Endothelial cell of umbilical vein (primary cell): ENCODE measurements at regions not wholly inside any gene's neighbourhood (a gene's known extent, or its start where the extent isn't known, plus 50 kb on each side); places are given as distances from the start of the nearest gene placed in this dataset.

Experiments used
- BruUV-seq: library from RNA; stranded (reverse); fragments of 400-500 nt; replicated peaks from 2 replicates; lab custom pipeline; 2021; lab: Mats Ljungman, UMichigan
- CTCF ChIA-PET: fragments of 300-600, 350-600 bp; sonication (Branson Sonifier 250); formaldehyde crosslinking; loops from one replicate; lab custom pipeline; 2021; ENCODE audit warnings: antibody characterized with exemption, inconsistent platforms; lab: Charles Lee
- POLR2A ChIA-PET: fragments of 300-600, 350-600 bp; sonication (Branson Sonifier 250); formaldehyde crosslinking; loops from one replicate; lab custom pipeline; 2021; ENCODE audit warnings: antibody characterized with exemption, inconsistent platforms; lab: Charles Lee
- DNase-seq: peaks from one replicate; pipeline ENCODE4 v3.0.0-alpha.2; 2011; ENCODE audit warnings: low read depth, low spot score
- FAIRE-seq: peaks from 2 replicates; lab custom pipeline; 2011; peaks lifted over from hg19 to GRCh38; lab: Jason Lieb, UNC
- H2AFZ ChIP-seq: 2 replicates; pipeline ENCODE4 v1.6.0; 2012; ENCODE audit warnings: low read depth, low read length, control low read depth, inconsistent platforms
- H3K27ac ChIP-seq: 2 replicates; pipeline ENCODE4 v1.5.1; 2011; ENCODE audit warnings: low read depth, mild to moderate bottlenecking, control low read depth, low read length, moderate library complexity; ENCODE audit not compliant: insufficient read depth
- H3K27me3 ChIP-seq, 2 experiments: 2 replicates each; pipeline versions ENCODE4 v1.6.0 to v1.6.1; 2011; ENCODE audit warnings: low read length in 2 of 2, mixed read lengths in 1 of 2; ENCODE audit not compliant: control insufficient read depth in 2 of 2, insufficient read depth in 2 of 2
- H3K36me3 ChIP-seq, 2 experiments: 2 replicates in 1 of 2; 3 replicates in 1 of 2; pipeline ENCODE4 v1.5.1; 2011; ENCODE audit warnings: low read length in 2 of 2, mild to moderate bottlenecking in 1 of 2, moderate library complexity in 1 of 2; ENCODE audit not compliant: control insufficient read depth in 2 of 2, insufficient read depth in 2 of 2; ENCODE audit errors: extremely low read depth in 1 of 2
- H3K4me1 ChIP-seq: 3 replicates; pipeline ENCODE4 v1.5.1; 2011; ENCODE audit warnings: mild to moderate bottlenecking, low read length; ENCODE audit not compliant: control insufficient read depth, insufficient read depth; ENCODE audit errors: extremely low read depth
- H3K4me2 ChIP-seq: 2 replicates; pipeline ENCODE4 v1.6.1; 2011; ENCODE audit warnings: low read length, control low read depth, mixed read lengths; ENCODE audit not compliant: insufficient read depth
- H3K4me3 ChIP-seq, 3 experiments: fragments of 200-600 bp in 1 of 3; sonication (generic), shearing (Covaris generic) in 1 of 3; replicated peaks in 1 of 3; 2 replicates each; pipeline ENCODE4 v1.5.1; 2011 to 2016; ENCODE audit warnings: control low read depth in 3 of 3, low read length in 3 of 3, mild to moderate bottlenecking in 2 of 3, inconsistent platforms in 1 of 3, low read depth in 1 of 3, moderate library complexity in 1 of 3; ENCODE audit not compliant: insufficient read depth in 1 of 3
- H3K79me2 ChIP-seq: 2 replicates; pipeline ENCODE4 v1.6.0; 2012; ENCODE audit warnings: low read length, inconsistent platforms; ENCODE audit not compliant: control insufficient read depth, insufficient read depth
- H3K9ac ChIP-seq: replicated peaks from 2 replicates; pipeline ENCODE3; 2011; ENCODE audit warnings: low read length, control low read depth; ENCODE audit not compliant: insufficient read depth; ENCODE audit errors: extremely low read depth
- H3K9me1 ChIP-seq: replicated peaks from 3 replicates; pipeline ENCODE4 v1.6.0; 2011; ENCODE audit warnings: mild to moderate bottlenecking, low read length; ENCODE audit not compliant: control insufficient read depth, insufficient read depth; ENCODE audit errors: extremely low read depth
- H3K9me3 ChIP-seq: replicated peaks from 2 replicates; pipeline ENCODE4 v1.5.1; 2012; ENCODE audit warnings: low read length, inconsistent platforms; ENCODE audit not compliant: control insufficient read depth, insufficient read depth
- H4K20me1 ChIP-seq: replicated peaks from 2 replicates; pipeline ENCODE3; 2011; ENCODE audit warnings: mild to moderate bottlenecking, low read length; ENCODE audit not compliant: control insufficient read depth, insufficient read depth; ENCODE audit errors: extremely low read depth
- EZH2 ChIP-seq: IDR thresholded peaks from 2 replicates; pipeline ENCODE4 v1.6.1; 2012; ENCODE audit warnings: borderline replicate concordance, low read depth, mild to moderate bottlenecking, moderate library complexity, low read length, inconsistent platforms; ENCODE audit not compliant: severe bottlenecking
- JUN ChIP-seq: IDR thresholded peaks from 2 replicates; pipeline ENCODE4 v1.6.1; 2011; ENCODE audit warnings: borderline replicate concordance, low read depth; ENCODE audit not compliant: insufficient read length, insufficient read depth
- POLR2AphosphoS5 ChIP-seq: IDR thresholded peaks from 2 replicates; pipeline ENCODE4 v1.6.1; 2012; ENCODE audit warnings: low read depth, mild to moderate bottlenecking, control low read depth, low read length, moderate library complexity; ENCODE audit not compliant: insufficient read depth
- dilution Hi-C: fragments of 300-500 bp; cut with MboI; formaldehyde crosslinking; loops from one replicate; pipeline ENCODE4 v1.15.0; 2019; ENCODE audit warnings: low sequenced_read_pairs; ENCODE audit not compliant: extremely low pct_ligation_motif_present
- intact Hi-C: fragments of 100-400 bp; cut with micrococcal nuclease; formaldehyde crosslinking; loops from one replicate; pipeline ENCODE4 v1.10.0; 2022
- TF ChIP-seq, protein P1 (sequence below): IDR thresholded peaks from 2 replicates; pipeline ENCODE4 v1.6.1; 2011; ENCODE audit not compliant: insufficient read depth, insufficient read length

DNA sequence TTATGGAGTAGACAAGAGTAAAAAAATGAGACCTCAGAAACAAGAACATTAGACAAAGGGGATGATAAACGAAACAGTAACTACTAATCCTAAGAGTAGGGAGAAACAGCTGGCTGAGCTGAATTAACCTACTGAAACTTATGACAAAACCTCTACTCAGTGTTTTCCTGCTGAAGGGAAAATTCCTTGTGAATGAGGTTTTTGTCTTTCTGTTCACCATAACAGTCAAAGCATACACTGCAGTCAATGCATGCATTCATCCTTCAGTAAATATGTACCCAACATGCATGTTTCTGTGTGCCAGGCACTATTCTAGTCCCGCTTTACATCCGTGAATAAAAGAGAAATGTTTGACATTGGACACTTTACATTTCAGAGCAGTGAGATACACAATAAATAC lies 805.6 kb upstream of the KLHL29 start:
- Histone ChIP-seq H3K9me3 (peaks cover 4% of the 10 kb centered on the region), H3K79me2 (no peaks in the 10 kb centered on the region), H3K4me3 (no peak overlapping the region), H3K27ac (no peak overlapping the region), H3K9ac (no peak overlapping the region), H2AFZ (no peak overlapping the region), H3K9me1 (no peaks in the 10 kb centered on the region), H3K36me3 (no peaks in the 10 kb centered on the region), H3K27me3 (no peaks in the 10 kb centered on the region), H4K20me1 (no peaks in the 10 kb centered on the region), H3K4me2 (no peak overlapping the region), H3K4me1 (no peaks in the 10 kb centered on the region)
- DNase-seq (no peak), FAIRE-seq (no peak)
- CTCF ChIA-PET: no interaction called here
- dilution Hi-C loops (no loop called here), intact Hi-C loops (no loop called here)
- TF ChIP-seq EZH2 (no peak), POLR2AphosphoS5 (no peak), JUN (no peak)
- TF ChIP-seq, protein P1, sequence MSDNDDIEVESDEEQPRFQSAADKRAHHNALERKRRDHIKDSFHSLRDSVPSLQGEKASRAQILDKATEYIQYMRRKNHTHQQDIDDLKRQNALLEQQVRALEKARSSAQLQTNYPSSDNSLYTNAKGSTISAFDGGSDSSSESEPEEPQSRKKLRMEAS: no peak
- POLR2A ChIA-PET: no interaction called here
- no TSS peak for BruUV-seq

DNA sequence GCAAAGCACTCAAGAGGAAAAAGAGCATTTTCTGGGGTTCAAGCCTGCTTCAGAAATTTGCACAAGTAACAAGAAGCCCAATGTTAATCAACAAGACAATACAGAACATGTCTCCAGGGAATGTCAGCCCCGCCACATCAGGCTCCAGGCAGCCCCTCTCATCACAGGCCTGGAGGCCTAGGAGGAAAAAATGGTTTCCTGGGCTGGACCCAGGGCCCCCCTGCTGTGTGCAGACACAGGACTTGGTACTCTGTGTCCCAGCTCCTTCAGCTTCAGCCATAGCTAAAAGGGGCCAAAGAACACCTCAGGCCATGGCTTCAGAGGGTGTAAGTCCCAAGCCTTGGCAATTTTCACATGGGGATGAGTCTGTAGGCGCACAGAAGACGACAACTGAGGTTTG lies 802.9 kb upstream of the KLHL29 start:
- no peak for TF ChIP-seq JUN
- no peak for TF ChIP-seq POLR2AphosphoS5
- Histone ChIP-seq H3K4me2 (no peak overlapping the region), H3K9me3 (peaks cover 9% of the 10 kb centered on the region), H3K27me3 (no peaks in the 10 kb centered on the region), H3K79me2 (no peaks in the 10 kb centered on the region), H2AFZ (no peak overlapping the region), H3K9ac (no peak overlapping the region), H3K9me1 (no peaks in the 10 kb centered on the region), H3K27ac (no peak overlapping the region), H3K4me1 (no peaks in the 10 kb centered on the region), H3K4me3 (no peak overlapping the region), H4K20me1 (no peaks in the 10 kb centered on the region), H3K36me3 (no peaks in the 10 kb centered on the region)
- CTCF ChIA-PET: no interaction called here
- POLR2A ChIA-PET: no interaction called here
- dilution Hi-C loops (no loop called here), intact Hi-C loops (no loop called here)
- BruUV-seq: no TSS peak
- DNase-seq (no peak), FAIRE-seq (no peak)
